Stimulated activated naive B cell treated with anti-CD40 and anti-IgM and Interleukin-4, amounts not matched to agents 10 μg/mL and 1 μg/mL and 100 μg/mL, for 72 hours (primary cell): ENCODE measurements at regions not wholly inside any gene's neighbourhood (a gene's known extent, or its start where the extent isn't known, plus 50 kb on each side); places are given as distances from the start of the nearest gene placed in this dataset.
A peak's percentile ranks its signal among the peaks of the same experiment; 100 is the strongest.

Experiments
- ATAC-seq, 2 donors: fragments of 150-1000 bp; cut with Tn5 transposase; replicated peaks; 2 replicates each; pipeline ENCODE4 v1.10.0; 2021; ENCODE audit warnings: moderate library complexity in 1 of 2
- DNase-seq: peaks from one replicate; pipeline ENCODE4 v3.0.0; 2021
- H3K27ac Mint-ChIP-seq: one replicate; pipeline ENCODE4 v1.8.0; 2022; ENCODE audit warnings: mild to moderate bottlenecking, mixed read lengths
- H3K27me3 Mint-ChIP-seq, 2 donors: one replicate each; pipeline ENCODE4 v1.8.0; 2022; ENCODE audit warnings: mixed read lengths in 2 of 2
- H3K36me3 Mint-ChIP-seq, 2 donors: one replicate each; pipeline ENCODE4 v1.8.0; 2022; ENCODE audit warnings: mixed read lengths in 2 of 2, mild to moderate bottlenecking in 1 of 2
- H3K4me1 Mint-ChIP-seq, 2 donors: one replicate each; pipeline ENCODE4 v1.8.0; 2022; ENCODE audit warnings: mixed read lengths in 2 of 2, mild to moderate bottlenecking in 1 of 2
- H3K4me3 Mint-ChIP-seq, 2 donors: one replicate each; pipeline ENCODE4 v1.8.0; 2022; ENCODE audit warnings: mild to moderate bottlenecking in 2 of 2, mixed read lengths in 2 of 2, moderate library complexity in 1 of 2
- H3K9me3 Mint-ChIP-seq, 2 donors: one replicate each; pipeline ENCODE4 v1.8.0; 2022; ENCODE audit warnings: mixed read lengths in 2 of 2, mild to moderate bottlenecking in 1 of 2

DNA sequence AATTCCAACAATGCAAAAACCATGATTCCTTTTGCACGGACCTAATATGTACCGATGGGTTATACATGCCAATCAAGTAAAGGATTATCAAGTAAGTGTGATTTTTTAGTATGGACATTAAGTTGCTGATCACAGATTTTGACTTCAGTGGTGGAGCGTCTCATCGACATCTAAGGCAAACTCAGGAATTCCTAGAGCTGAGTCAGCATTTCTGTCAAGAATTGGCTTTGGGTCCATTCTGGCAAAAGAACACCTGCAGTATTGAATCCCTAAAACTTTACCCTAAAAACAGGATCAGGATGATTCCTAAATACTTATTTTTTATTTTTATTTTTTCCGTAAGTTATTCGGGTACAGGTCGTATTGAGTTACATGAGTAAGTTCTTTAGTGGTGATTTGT lies 83.6 kb downstream of the HPGD start:
- Mint-ChIP-seq H3K27me3 (peaks cover 0 to 7% of the 10 kb centered on the region in 2 donors), H3K27ac (no peak overlapping the region), H3K4me1 (no peaks in the 10 kb centered on the region), H3K9me3 (peaks cover 7 to 12% of the 10 kb centered on the region in 2 donors), H3K4me3 (no peak overlapping the region), H3K36me3 (no peaks in the 10 kb centered on the region)
- DNase-seq = no peak
- no peak for ATAC-seq

DNA sequence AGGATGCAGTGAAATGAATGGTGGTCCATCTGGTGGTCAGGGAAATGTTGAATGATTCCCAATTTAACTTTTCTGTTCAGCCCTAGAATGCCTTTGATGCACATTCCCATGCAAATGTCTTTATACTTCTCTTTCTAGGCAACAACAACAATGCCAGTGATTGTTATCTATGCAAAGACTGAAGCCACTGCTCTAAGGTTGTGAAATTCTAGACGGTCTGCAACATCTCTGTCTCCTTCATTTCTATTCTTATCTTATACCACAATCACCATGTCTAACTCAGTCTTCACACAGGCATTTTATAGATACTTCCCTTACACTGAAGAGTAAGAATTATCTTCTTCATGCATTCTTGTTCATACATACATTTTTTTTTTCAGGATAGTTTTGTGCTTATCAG lies 84.5 kb downstream of the HPGD start:
- Mint-ChIP-seq H3K36me3 (no peaks in the 10 kb centered on the region), H3K27ac (no peak overlapping the region), H3K4me3 (no peak overlapping the region), H3K9me3 (peaks cover 7 to 12% of the 10 kb centered on the region in 2 donors), H3K4me1 (no peaks in the 10 kb centered on the region), H3K27me3 (peaks cover 0 to 7% of the 10 kb centered on the region in 2 donors)
- DNase-seq = no peak
- no peak for ATAC-seq

DNA sequence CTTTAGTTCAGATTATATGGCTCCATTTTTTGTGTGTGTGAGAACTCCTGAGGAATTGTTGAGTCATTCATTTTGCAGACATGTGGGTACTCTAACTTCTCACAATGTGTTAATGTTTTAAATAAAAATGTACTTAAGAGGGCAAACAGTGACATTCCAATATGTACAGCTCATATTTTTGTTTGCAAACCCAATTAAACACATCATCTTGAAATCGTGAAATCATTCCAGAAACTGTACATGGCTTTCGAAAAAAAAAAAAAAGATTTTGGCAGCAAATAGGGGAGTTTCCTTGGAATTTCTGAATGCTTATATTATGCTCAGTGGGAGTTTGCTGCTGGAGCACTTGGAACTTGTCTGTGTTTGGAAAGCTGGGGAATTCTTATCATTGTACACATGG lies 85.0 kb downstream of the HPGD start:
- peaks cover 5 to 9% of the 10 kb centered on the region in 2 donors for H3K9me3 Mint-ChIP-seq
- DNase-seq (no peak), ATAC-seq (no peak)
- H3K27ac Mint-ChIP-seq = no peak overlapping the region
- H3K4me1 Mint-ChIP-seq = no peaks in the 10 kb centered on the region
- H3K27me3 Mint-ChIP-seq = peaks cover 0 to 7% of the 10 kb centered on the region in 2 donors
- H3K4me3 Mint-ChIP-seq = no peak overlapping the region
- no peaks in the 10 kb centered on the region for H3K36me3 Mint-ChIP-seq

DNA sequence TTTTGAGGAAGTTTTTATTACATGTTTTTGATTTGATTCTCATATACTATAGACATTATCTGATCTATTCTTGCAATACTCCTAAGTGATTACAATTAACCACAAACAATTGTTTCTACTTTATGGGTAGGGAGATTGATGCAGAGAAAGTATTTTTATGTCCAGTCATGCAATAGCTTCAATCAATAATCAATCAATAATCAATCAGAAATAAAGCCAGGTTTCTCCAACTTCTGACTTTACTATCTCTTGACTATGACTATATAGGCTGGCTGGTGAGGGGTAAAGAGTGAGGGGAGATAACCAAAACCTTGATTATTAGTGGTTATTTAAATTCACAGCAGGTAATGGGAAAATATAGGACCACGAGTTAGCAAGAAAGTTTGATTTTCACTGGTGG lies 85.9 kb downstream of the HPGD start:
- H3K9me3 Mint-ChIP-seq = peaks cover 1 to 7% of the 10 kb centered on the region in 2 donors
- no peak for DNase-seq

DNA sequence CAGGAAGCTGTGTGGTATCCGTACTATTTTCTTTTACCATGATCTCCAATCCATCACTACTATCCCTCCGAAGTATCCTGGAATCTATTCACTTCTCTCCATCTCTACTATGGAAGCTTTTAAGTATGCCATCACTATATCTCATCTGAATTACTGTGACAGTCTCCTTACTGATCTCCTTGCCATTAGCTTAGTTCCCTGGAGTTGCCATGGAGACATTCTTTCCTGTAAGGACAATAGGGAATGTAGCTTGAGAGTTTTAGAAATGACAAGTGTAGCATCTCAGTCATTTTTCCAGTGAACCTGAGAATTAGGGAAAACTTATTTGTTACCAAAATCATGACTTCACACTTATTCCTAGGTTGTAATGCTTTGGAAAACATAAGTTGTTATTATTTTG lies 86.3 kb downstream of the HPGD start:
- Mint-ChIP-seq H3K36me3 (no peaks in the 10 kb centered on the region), H3K9me3 (peaks cover 0 to 3% of the 10 kb centered on the region in 2 donors), H3K27ac (no peak overlapping the region), H3K4me1 (no peaks in the 10 kb centered on the region), H3K4me3 (no peak overlapping the region), H3K27me3 (peaks cover 0 to 7% of the 10 kb centered on the region in 2 donors)
- ATAC-seq (no peak), DNase-seq (no peak)

More for the DNA sequence above, 85.9 kb downstream of the HPGD start:
- no peak for ATAC-seq
- Mint-ChIP-seq H3K27ac (no peak overlapping the region), H3K4me3 (no peak overlapping the region), H3K27me3 (peaks cover 0 to 7% of the 10 kb centered on the region in 2 donors), H3K36me3 (no peaks in the 10 kb centered on the region), H3K4me1 (no peaks in the 10 kb centered on the region)

- Mint-ChIP-seq H3K27me3 (peaks cover 0 to 7% of the 10 kb centered on the region in 2 donors), H3K4me1 (no peaks in the 10 kb centered on the region), H3K4me3 (no peak overlapping the region), H3K36me3 (no peaks in the 10 kb centered on the region), H3K27ac (no peak overlapping the region), H3K9me3 (no peaks in the 10 kb centered on the region)
- DNase-seq (no peak), ATAC-seq (no peak)
Measured at GRCh38 chr4:174434455-174434854, 87.8 kb downstream of the HPGD start.

GRCh38 chr4:174430576-174430975 lies 91.7 kb downstream of the HPGD start:
- no peaks in the 10 kb centered on the region for H3K9me3 Mint-ChIP-seq
- no peaks in the 10 kb centered on the region for H3K27me3 Mint-ChIP-seq
- DNase-seq (no peak), ATAC-seq (no peak)
- no peaks in the 10 kb centered on the region for H3K4me1 Mint-ChIP-seq
- no peak overlapping the region for H3K27ac Mint-ChIP-seq
- H3K36me3 Mint-ChIP-seq = no peaks in the 10 kb centered on the region
- no peak overlapping the region for H3K4me3 Mint-ChIP-seq

DNA sequence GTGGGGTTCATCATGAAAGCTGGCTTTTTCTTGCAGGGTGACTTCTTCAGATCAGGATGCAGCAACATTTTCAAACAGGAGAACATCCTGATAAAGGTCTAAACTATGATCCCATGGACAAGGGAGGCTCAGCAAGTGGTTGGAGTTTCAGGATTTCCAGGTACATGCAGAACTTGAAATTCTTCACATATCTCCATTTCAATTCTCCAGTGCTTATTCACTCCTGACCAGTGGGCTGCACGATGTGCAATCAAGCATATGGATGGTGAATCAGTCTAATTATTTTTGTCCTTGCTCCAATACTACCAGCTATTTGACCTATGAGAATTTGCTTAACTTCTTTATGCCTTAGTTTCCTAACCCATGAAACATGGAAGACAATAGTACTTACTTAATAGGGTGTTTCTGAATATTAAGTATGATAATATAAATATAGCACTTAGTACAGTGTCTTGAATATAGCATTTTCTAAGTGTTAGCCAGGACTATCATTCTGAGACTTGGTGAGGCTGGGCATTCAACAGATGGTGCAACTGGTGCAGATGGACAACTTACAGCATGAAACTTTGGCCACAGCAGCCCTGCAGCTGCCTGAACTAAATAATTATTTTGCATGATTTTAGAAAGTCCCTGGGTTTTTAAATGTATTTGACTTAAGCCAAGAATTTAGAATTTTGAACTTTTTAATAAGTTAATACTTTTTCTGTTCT lies 92.4 kb downstream of the HPGD start:
- no peaks in the 10 kb centered on the region for H3K4me1 Mint-ChIP-seq
- no peak overlapping the region for H3K4me3 Mint-ChIP-seq
- H3K27me3 Mint-ChIP-seq = no peaks in the 10 kb centered on the region
- H3K36me3 Mint-ChIP-seq = no peaks in the 10 kb centered on the region
- ATAC-seq (no peak), DNase-seq (no peak)
- no peak overlapping the region for H3K27ac Mint-ChIP-seq
- no peaks in the 10 kb centered on the region for H3K9me3 Mint-ChIP-seq

- Mint-ChIP-seq H3K36me3 (no peaks in the 10 kb centered on the region), H3K27me3 (no peaks in the 10 kb centered on the region), H3K4me1 (peaks cover 5 to 12% of the 10 kb centered on the region in 2 donors), H3K9me3 (no peaks in the 10 kb centered on the region), H3K4me3 (no peak overlapping the region), H3K27ac (no peak overlapping the region)
- DNase-seq (no peak), ATAC-seq (no peak)
Measured at GRCh38 chr4:174427571-174428140, 94.6 kb downstream of the HPGD start.

GRCh38 chr4:174425669-174426068 lies 96.6 kb downstream of the HPGD start:
- Mint-ChIP-seq H3K4me1 (peaks cover 9 to 13% of the 10 kb centered on the region in 2 donors), H3K4me3 (no peak overlapping the region), H3K27me3 (no peaks in the 10 kb centered on the region), H3K27ac (no peak overlapping the region), H3K36me3 (no peaks in the 10 kb centered on the region), H3K9me3 (no peaks in the 10 kb centered on the region)
- DNase-seq (no peak), ATAC-seq (no peak)

GRCh38 chr4:174423257-174423944 lies 98.9 kb downstream of the HPGD start:
- H3K4me3 Mint-ChIP-seq = peak overlapping the region in 1 of 2 donors; percentile 19
- no peaks in the 10 kb centered on the region for H3K27me3 Mint-ChIP-seq
- H3K36me3 Mint-ChIP-seq = no peaks in the 10 kb centered on the region
- peak; percentile 78 to 93 for ATAC-seq
- H3K27ac Mint-ChIP-seq = peak overlapping the region; percentile 7
- H3K4me1 Mint-ChIP-seq = peaks cover 17 to 27% of the 10 kb centered on the region in 2 donors
- no peaks in the 10 kb centered on the region for H3K9me3 Mint-ChIP-seq
- no peak for DNase-seq

DNA sequence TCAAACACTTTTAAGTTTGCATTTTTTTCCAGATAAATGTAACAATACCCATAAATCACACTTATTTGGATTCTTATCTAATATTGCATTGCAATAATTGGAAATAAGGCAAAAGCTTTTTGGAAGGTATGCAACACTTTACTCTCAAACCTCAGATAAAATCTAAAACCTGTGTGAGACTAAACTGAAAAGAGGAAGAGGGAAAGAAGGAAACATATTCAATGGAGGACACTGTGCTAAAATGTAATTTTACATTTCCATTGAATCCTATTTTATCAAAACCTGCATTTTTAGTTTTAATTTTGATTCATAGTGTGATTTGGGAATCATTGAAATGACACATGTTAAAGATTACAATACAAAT lies 99.4 kb downstream of the HPGD start:
- Mint-ChIP-seq H3K27ac (no peak overlapping the region), H3K27me3 (no peaks in the 10 kb centered on the region), H3K4me3 (no peak overlapping the region), H3K36me3 (no peaks in the 10 kb centered on the region), H3K4me1 (peaks cover 17 to 27% of the 10 kb centered on the region in 2 donors), H3K9me3 (no peaks in the 10 kb centered on the region)
- DNase-seq (no peak), ATAC-seq (no peak)

- DNase-seq = no peak
- Mint-ChIP-seq H3K9me3 (no peaks in the 10 kb centered on the region), H3K27ac (no peak overlapping the region), H3K4me3 (no peak overlapping the region), H3K36me3 (no peaks in the 10 kb centered on the region), H3K27me3 (peaks cover 0 to 4% of the 10 kb centered on the region in 2 donors), H3K4me1 (peaks cover 17 to 27% of the 10 kb centered on the region in 2 donors)
- ATAC-seq = no peak
Measured at GRCh38 chr4:174420316-174420715, 102.0 kb downstream of the HPGD start.

DNA sequence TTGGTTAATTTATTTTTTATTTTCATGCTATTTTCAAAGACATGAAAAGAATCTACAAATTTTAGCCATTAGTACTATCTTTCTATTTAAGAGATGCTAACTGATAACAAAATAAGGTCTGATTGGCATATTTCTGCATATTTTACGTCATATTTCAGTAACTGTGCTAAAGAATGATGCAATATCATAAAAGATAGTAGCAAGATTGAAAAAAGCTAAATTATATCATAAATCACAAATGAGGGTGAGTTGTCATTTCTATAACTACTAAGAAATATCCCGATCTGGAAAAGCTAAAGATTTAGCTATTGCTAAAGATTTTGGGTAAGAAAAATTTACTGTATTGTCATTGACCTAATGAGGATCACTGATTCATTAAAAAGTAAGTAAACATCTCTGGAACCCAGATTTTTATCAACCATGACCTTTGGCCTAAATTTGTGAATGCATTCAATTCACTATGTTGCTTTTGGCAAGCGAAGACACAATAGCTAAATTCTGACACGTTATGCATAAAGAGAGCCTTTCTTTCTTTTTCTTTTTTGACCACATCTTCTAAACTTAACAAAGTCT lies 103.6 kb downstream of the HPGD start:
- no peak for ATAC-seq
- no peak for DNase-seq
- Mint-ChIP-seq H3K9me3 (peaks cover 0 to 3% of the 10 kb centered on the region in 2 donors), H3K36me3 (no peaks in the 10 kb centered on the region), H3K4me1 (peaks cover 17 to 26% of the 10 kb centered on the region in 2 donors), H3K27me3 (peaks cover 0 to 4% of the 10 kb centered on the region in 2 donors), H3K4me3 (no peak overlapping the region), H3K27ac (no peak overlapping the region)
